ENCODE measurements at regions not wholly inside any gene's neighbourhood (a gene's known extent, or its start where the extent isn't known, plus 50 kb on each side); places are given as distances from the start of the nearest gene placed in this dataset.

GRCh38 chr4:58219179-58219578, 1109.0 kb upstream of the IGFBP7 start:
- TF ChIP-seq CTCF (IDR thresholded peaks at IDR 0.05; ENCODE audit: low read depth, low read length, poor library complexity, severe bottlenecking): no peak
- TF ChIP-seq EZH2phosphoT487 (IDR thresholded peaks at IDR 0.05; ENCODE audit: borderline replicate concordance, low read length): no peak

Data from DOHH2 (cell line).